Kidney epithelial cell (primary cell): ENCODE measurements at regions not wholly inside any gene's neighbourhood (a gene's known extent, or its start where the extent isn't known, plus 50 kb on each side); places are given as distances from the start of the nearest gene placed in this dataset.

Experiments
- DNase-seq: peaks from one replicate; pipeline ENCODE4 v3.0.0-alpha.2; 2010; ENCODE audit warnings: low read depth
- H3K27me3 ChIP-seq: 2 replicates; pipeline ENCODE4 v1.6.0; 2011; ENCODE audit warnings: low read length; ENCODE audit not compliant: control insufficient read depth, insufficient read depth
- H3K36me3 ChIP-seq: 2 replicates; pipeline ENCODE4 v1.5.1; 2011; ENCODE audit warnings: low read length; ENCODE audit not compliant: control insufficient read depth, insufficient read depth
- H3K4me3 ChIP-seq: 2 replicates; pipeline ENCODE4 v1.5.1; 2011; ENCODE audit warnings: low read depth, mild to moderate bottlenecking, control low read depth, low read length
- CTCF ChIP-seq: IDR thresholded peaks from 2 replicates; pipeline ENCODE4 v1.5.1; 2011; ENCODE audit warnings: mild to moderate bottlenecking, moderate library complexity, low read length, control low read depth, inconsistent platforms; ENCODE audit not compliant: insufficient read depth, poor library complexity, severe bottlenecking

DNA sequence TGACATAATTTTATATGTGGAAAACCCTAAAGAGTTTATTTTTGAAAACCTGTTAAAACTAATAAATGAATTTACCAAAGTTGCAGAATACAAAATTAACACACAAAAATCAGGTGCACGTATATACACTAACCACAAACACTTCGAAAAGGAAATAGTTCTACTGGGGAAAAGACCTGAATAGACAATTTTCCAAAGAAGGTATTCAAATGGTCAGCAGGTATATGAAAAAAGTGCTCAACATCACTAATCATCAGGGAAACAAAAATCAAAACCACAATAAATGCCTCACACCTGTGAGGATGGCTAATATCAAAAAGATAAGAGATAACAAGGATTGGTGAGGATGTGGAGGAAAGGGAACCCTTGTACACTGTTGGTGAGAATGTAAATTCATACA is 110.6 kb downstream of the PXDC1 start:
- TF ChIP-seq CTCF = no peak
- DNase-seq = no peak
- no peaks in the 10 kb centered on the region for H3K36me3 ChIP-seq
- H3K27me3 ChIP-seq = peaks cover 3% of the 10 kb centered on the region
- no peak overlapping the region for H3K4me3 ChIP-seq

DNA sequence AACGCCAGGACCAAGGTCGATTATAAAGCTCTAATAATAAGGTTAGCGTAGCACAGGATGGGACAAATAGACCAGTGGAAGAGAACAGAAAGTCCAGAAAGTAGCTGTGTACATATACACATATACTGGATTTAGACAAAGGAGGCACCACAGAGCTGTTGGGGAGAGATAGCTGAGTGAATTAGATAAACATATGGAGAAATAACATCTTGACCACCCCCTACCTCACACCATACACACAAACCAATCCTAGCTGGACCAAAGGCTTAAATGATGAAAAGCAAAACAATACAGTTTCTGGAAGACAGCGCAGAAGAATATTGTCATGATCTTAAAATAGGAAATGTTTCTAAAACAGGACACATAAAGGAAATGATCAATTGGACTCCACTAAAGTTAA is 112.9 kb downstream of the PXDC1 start:
- no peak overlapping the region for H3K4me3 ChIP-seq
- no peak for DNase-seq
- peaks cover under 1% of the 10 kb centered on the region for H3K27me3 ChIP-seq
- no peaks in the 10 kb centered on the region for H3K36me3 ChIP-seq
- TF ChIP-seq CTCF = no peak

DNA sequence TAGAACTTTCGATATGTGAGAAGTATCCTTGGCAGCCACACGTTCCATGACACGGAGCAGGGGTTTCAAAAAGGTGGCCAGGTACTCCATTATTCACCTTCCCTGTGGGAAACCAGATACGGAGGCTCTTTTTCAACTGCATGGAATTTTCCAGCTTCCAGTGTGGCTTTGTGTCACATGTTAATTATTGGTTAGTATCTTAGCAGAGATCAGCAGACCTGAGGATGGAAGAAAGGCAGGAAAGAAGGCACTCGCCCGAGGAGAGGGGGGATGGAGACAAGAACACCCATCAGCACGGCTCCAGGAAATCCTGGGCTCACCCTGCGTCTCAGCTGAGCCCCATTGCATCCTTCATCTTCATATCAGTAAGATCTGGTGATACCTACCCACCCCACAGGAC is 115.5 kb downstream of the PXDC1 start:
- Histone ChIP-seq H3K4me3 (no peak overlapping the region), H3K36me3 (no peaks in the 10 kb centered on the region), H3K27me3 (no peaks in the 10 kb centered on the region)
- DNase-seq = no peak
- no peak for TF ChIP-seq CTCF

DNA sequence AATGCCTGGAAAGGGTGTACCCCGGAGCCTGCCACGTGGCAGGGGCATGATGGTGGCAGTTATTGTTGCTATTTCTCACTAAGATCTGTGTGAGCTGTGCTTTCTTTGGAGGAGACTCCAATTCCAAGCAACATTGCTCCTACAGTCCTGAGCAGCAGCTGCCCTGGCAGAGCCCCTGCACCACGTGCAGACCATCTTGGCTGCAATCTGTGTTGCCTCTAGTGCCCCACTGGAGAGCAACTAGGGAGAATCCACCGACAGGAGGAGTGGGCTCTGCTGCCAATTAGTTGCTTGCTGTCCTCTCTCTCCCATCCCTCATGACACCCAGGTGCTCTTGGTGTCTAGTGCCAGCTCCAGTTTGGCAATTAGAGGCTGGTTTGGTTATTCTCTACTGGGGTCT is 116.0 kb downstream of the PXDC1 start:
- no peaks in the 10 kb centered on the region for H3K36me3 ChIP-seq
- no peaks in the 10 kb centered on the region for H3K27me3 ChIP-seq
- no peak overlapping the region for H3K4me3 ChIP-seq
- TF ChIP-seq CTCF = no peak
- DNase-seq = no peak

DNA sequence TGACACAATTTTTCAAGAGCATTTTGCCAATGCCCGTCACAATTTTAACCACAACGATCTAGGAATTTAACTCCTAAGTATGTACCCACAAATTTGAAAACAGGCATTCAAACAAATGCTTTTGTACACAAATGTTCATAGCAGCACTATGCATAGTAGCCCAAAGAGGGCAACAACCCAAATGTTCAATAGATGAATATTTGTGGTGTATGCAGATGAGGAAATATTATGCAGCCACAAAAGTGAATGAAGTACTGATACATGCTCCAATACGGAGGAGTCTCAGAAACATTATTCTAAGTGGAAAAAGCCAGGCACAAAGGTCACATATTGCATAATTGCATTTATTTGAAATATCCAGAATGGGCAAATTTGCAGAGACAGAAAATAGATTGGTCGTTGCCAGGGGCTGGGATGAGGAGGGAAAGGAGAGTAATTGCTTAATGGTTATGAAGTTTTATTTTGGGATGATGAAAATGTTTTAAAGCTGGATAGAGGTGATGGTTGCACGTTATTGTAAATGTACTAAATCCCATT is 117.2 kb downstream of the PXDC1 start:
- TF ChIP-seq CTCF = no peak
- DNase-seq = no peak
- Histone ChIP-seq H3K36me3 (no peaks in the 10 kb centered on the region), H3K4me3 (no peak overlapping the region), H3K27me3 (no peaks in the 10 kb centered on the region)

GRCh38 chr6:3633711-3634110 is 117.8 kb downstream of the PXDC1 start:
- DNase-seq = no peak
- Histone ChIP-seq H3K27me3 (no peaks in the 10 kb centered on the region), H3K36me3 (no peaks in the 10 kb centered on the region), H3K4me3 (no peak overlapping the region)
- TF ChIP-seq CTCF = no peak
